NCI-H2029 (cell line): ENCODE measurements at regions not wholly inside any gene's neighbourhood (a gene's known extent, or its start where the extent isn't known, plus 50 kb on each side); places are given as distances from the start of the nearest gene placed in this dataset.

Experiments used
- DNase-seq: peaks from one replicate; lab custom pipeline; 2025; lab: John Stamatoyannopoulos, UW

DNA sequence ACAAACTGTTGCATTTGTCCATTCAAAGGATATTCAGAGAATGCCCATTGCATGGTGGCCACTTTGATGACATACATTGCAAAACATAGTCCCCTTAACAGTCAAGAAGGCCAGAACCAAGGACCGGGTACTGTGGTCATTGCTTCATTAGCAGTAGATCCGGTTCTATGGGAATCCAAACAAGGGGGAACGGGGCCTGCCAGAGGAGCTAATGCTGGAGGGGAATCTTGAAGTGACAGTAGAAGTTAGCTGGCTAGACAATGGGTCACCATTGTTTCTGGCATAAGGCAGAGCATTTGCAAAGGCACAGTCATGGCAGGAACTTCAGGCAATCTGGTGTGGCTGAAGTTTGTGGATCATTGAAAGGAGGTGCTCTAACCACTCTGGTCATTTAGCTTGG lies 279.7 kb downstream of the SS18 start:
- DNase-seq = no peak

DNA sequence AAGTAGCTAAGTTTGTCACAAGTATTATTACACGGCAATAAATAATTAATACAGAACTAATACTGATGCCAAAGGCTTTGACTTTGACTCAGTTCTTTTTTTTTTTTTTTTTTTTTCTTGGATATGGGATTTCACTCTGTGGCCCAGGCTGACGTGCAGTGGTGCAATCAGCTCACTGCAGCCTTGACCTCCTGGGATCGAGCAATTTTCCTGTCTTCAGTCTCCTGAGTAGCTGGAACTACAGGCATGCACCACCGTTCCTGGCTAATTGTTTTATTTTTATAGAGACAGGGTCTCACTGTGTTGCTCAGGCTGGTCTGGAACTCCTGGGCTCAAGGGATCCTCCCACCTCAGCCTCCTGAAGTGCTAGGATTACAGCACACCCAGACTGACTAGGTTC lies 284.5 kb downstream of the SS18 start:
- no peak for DNase-seq

DNA sequence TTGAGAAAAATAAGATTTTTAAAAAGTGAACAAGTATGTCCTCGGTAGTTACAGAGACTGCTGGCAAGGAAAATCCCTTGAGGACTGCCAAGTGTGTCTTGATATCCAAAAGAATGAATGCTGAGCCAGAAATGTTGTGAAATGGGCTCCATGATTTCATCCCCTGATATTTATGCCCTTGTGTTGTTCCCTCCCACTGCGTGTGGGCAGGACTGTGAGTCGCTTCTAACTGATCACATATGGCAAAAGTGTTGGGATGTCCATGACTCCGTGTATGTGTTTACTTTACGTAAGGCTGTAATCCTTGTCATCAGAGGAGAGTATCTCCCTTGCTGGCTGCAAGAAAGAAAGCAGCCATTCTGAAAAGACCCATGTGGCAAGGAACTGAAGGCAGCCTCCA lies 285.1 kb downstream of the SS18 start:
- DNase-seq = no peak

DNA sequence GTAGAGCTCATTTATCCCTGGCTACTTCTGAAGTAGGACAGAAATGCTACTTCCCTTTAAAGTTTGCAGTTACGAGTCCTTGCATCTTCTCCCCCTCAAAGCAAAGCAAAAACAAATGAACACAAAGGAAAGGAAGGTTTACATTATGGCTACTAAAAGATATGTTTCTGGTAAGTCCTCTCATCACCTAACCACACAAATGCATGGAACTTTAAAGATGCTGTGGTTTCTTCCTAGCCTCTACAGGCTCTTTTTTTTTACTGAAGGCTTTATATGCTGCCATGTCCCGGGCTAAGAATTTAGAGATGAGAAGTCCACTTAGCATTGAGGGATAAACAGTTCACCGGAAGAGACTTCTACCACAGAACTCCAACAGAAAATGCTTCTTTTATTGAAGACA lies 291.2 kb downstream of the SS18 start:
- no peak for DNase-seq

DNA sequence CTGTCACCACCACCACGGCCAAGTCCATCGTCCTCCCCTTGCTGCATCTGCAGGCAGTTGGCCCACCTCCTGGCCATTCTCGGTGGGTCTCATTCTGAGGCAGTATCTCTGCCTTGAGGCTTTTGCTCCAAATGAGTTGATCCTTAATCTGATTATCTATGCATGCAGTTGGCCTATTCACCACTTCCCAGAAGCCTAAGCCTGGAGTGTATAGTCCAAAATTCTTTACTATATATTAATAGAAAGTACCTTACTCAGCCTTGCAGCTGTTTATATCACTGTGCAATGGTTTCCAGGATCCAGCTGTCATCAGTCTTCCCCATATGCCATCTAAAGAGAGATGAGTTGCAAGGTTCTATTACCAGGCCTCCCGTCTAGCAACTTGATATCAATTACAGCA lies 292.4 kb downstream of the SS18 start:
- no peak for DNase-seq

DNA sequence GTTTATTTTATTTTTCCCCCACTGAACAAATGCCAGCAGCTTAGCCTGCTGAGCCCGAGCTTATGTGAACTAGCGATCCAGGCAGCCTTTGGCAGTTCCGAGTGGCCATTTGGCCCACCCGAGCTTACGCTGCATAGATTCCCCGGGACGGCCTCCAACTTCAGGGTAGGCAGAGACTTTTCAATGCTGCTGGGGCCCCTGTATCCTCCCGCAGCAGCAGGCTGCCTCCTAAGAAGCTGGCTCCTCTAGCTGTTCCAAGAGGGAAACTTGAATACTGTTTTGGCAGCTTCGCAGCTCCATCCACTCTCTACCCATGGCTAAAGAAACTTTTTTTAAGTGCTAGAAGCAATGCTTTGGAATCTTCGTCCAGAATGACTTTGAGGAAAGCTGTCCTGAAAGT lies 295.2 kb downstream of the SS18 start:
- no peak for DNase-seq

DNA sequence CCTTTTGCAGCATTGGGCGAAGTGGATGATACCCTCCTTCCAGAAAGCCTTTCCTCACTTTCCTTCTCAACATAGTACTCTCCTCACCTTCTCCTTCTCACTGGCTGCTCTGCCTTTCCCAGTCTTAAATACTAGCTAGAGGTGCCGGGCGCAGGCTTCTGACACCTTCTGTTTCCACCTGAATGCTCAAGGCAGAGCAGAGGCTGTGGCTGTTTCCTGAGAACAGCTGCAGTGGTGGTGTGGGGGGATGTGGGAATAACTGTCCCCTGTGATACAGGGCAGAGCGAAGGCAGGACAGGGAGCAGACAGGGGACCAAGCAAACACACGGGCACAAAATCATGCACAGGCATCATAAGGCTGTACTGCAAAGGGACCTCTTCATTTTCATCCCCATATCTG lies 303.1 kb downstream of the SS18 start:
- DNase-seq = no peak

DNA sequence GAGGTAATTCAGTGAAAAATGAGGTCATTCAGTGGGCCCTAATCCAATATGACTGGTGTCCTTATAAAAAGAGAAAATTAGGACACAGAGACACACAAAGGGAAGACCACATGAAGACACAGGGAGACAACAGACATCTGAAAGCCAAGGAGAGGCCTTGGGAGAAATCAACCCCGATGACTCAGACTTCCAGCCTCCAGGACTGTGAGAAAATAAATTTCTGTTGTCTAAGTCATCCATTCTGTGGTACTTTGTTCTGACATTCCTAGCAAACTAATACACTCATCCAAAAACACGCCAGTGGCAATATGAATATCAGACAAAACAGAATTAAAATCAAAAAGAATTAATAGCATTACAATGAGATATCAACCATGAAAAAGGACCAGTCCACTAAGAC lies 303.7 kb downstream of the SS18 start:
- no peak for DNase-seq

DNA sequence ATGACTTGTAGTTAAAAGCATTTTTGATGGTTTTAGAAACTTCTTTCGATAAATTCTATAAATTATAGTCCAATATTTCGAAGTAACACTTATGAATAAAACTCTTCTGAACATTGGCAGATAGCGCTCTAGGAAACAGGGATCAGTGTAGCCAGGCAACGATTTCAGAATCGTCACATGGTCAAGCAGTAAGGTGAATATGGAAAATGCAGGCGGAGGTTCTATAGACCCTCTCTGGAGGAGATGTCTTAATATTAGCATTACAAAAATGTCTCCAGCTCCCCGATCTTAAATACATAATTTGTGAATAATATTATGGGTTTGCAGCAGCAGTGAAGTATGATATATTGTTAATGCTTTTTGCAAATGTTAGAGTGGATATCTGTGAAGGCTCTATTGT lies 310.3 kb downstream of the SS18 start:
- no peak for DNase-seq

DNA sequence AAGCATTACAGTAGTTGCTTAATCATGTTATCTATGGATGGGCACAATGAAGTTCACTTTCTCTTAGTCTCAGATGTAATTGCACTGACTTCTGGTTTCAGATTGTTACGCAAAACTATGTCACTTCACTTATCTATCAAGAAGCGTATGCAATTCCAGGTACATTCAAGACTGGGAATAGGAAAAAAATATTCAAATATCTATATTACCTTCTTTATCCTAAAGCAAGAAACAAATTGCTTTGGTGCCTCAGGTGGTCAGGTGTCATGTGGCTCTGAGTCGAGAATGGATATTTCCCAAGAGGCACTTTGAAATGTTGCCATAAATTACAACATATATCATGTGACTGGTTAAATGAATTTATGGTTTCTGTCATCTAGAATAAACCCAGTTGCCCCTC lies 318.6 kb downstream of the SS18 start:
- no peak for DNase-seq

DNA sequence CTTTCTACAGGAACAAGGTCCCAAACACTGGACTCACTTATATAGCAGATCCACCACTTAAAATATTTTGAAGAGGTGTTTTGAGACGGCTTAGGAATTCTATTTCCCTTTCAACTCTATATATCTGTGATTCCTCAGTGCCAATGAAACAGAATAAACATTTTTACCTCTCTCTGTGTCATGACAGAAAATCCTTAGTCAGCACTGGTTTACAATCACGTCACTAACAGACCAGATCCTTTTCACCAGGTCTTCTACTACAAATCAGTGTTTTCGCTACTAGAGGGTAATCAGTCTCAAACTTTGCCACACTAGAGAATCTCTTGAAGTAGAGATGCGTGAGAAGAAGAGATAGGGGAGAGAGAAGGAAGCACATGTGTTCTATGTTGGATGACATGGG lies 325.6 kb downstream of the SS18 start:
- no peak for DNase-seq

DNA sequence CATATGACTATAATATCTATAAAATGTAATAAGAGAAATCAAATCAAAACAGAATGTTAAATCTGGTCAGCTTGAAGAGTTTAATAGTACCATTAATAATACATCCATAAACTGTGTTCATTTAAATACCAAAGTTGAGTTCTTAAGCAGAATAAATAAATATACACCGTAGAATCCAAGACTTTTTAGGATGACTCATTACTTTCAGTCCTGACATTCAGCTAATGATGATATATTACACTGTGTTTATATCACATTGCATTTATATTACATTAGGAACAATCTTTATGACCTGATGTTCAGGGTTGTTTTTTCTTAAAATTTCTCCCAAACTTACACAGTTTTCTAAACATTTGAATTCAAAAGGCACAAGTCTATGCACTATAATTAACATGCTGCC lies 331.3 kb downstream of the SS18 start:
- DNase-seq = no peak

DNA sequence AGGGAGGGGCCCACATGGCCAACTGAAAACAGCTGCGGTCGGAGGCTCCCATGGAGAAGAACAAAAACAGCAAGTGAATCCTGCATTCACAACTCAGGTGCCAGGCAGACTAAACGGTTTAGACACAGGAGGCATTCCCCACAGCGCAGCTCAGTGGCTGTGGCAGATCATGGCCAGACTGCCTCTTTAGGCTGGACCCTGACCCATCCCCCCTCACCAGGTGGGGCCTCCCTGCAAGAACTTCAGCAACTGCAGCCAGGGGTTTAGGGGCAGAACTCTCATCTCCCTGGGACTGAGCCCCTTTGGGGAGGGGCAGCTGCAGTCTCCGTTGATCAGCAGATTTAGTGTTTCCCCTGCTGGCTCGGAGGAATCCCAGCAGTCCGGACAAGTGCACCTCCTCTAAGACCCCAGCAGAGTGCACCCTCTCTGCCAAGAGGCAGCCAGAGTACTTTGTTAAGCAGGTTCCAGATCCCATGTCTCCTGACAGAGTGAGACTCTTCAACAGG lies 346.7 kb downstream of the SS18 start:
- DNase-seq = no peak

DNA sequence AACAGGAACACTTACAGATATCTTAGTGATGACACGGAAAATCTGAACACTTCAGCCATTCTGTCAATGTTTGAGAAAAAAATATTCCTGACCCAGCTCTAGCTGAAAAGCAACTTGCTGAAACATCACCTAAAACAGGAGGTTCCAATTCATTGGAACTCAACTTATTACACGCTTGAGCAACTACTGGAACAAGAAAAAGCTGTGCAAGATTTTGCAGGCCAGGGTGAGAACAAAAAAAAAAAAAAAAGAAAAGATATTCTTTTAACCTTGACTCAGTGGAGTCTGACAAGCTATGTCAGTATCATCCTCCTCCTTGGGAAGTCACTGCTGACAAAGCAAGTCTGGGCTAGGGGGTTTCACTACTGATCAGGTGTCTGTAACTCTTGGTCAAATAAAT lies 351.0 kb downstream of the SS18 start:
- DNase-seq = no peak

DNA sequence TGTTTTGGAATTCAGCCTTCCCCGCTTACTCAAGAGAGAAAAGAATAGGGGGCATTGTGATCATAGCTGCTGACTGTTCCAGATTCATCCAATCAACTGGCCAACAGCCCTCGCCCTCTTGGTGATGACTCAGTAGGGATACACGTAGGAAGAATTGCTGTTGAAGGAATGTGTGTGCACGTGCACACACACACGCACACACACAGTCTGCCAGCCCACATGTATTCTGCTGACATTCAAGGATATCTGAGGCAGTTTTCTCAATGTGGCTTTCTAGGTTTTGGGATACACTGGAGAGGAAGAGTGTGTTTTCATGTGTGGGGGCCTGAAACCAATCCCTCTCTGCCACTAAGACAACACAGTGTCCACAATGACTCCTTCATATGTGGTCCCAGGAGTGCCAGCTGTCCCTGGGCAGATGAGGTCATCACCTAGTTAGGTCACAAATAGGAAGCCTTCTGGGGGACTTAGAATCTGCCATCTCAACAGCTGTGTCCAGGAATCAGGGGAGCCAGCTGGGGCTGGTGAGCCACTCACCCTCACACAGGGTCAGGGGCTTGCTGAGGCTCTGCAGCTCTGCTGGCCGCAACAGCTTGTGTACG lies 352.6 kb downstream of the SS18 start:
- no peak for DNase-seq

DNA sequence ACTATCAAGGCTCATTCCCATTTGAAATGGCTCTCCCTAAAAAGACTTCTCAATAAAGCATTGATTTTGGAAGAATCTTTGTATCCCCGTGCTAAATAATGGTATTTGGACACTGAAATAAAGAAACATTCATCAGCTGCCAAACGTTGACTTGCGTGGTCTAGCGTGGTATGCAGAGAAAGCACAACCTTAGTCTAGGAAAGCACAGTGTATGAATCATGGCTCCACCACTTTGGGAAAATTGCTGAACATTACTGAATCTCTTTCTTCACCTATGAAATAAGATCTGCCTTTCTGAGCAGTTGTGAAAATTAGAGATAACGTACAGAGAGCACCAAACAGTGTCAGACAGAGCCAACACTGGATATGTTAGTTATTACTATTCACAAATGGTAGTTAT lies 353.9 kb downstream of the SS18 start:
- no peak for DNase-seq

DNA sequence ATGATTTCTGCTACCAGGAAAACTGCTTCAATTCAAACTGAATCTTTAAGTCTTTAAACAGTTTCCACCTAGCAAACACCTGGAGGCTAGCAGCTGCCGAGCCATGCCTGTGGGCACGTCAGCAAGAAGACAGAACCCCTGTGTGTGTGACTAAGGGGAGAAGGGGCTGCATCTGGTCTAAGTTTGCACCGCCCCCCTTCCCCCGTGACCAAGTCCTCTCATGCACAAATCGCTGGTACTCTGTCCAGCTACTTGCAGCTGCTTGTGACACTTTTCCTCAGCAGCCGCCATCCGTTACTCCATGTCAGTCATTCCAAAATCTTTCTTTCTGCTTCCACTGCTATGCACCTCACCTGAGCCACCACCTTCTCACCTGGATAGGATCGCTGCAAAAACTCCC lies 355.0 kb downstream of the SS18 start:
- no peak for DNase-seq

DNA sequence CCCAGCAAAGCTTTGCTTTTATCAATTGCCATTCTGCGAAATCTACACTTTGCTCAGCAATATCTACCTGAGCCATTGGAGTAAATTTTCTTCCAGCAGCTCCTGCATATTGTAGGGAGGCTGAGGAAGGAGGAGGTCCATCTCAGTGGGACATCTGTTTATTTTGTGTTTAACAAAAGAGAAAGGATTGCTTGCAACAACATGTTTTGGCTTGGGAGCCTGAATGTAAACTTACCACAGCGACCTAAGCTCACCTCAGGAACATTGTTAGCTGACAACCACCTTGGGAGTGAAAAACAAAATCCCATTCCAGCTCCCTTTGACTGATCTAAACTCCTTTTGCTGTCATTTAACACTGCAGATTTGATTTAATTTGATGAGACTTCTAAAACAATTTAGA lies 356.1 kb downstream of the SS18 start:
- DNase-seq = no peak

DNA sequence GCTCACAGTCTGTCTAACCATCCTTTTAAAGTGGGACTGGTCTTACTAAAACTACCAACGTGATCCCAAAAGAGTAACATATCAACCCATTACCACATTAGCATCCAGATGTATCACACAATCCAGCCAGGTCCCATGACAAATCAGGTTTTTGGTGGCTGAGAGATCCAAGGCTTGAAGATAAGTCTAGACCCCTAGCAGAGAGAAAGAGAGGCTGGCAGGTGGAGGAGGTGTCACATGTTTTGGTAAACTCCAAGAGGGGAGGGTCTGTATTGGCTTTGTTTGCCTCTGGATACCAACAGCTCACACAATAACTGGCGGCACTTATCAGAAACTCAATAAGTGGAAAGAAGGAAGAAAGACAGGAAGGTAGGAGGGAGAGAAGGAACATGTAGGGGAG lies 357.6 kb downstream of the SS18 start:
- DNase-seq = no peak

DNA sequence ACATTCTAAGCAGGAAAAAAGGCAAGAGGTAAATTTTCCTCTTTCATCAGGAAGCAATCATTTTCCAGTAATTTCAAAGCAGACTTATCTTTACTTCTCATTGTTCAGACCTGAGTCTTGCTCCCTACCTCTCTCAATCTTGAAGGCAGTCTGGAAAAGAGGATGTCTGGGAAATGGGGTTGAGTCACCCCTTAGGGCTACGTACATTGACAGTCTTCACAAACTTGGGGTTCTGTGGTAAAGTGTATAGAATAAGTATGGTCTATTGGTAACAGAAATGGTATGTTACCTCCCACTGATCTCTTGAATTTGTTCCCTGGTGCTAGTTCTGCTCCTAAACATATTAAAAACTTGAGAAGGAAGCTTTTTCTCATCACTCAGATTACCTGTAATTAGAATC lies 361.3 kb downstream of the SS18 start:
- no peak for DNase-seq

DNA sequence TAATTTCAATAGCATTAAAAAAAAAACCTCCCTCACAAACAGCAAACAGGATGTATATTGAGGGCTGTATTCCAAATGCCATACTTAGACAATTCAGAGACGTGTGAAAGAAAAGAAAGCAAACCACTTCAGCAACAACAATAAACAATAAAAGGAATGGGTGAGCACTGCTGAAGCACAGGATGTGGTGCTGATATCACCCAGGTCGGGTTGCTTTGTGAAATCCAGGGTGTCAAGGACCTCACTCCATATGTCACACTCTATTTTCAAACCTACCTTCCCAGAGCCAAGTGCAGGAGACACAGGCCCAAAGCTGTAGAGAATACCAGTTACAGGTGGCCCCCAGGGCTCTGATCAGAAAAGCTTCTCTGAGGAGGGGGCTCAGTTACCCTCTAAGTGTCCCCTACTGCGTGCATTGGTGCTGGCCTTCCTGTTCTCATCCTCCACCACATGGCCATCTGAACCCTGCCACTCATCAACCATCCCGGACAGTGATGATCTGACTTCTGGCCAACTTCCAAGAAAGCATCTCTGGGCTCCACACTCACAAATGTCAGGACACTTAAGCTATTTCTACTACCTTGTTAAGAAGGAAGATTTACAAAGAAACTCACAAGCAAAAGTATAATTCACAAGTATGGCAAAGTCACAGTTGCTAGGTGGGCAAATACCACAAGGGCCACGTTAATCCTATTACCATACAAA lies 363.0 kb downstream of the SS18 start:
- DNase-seq = peak; percentile 22

DNA sequence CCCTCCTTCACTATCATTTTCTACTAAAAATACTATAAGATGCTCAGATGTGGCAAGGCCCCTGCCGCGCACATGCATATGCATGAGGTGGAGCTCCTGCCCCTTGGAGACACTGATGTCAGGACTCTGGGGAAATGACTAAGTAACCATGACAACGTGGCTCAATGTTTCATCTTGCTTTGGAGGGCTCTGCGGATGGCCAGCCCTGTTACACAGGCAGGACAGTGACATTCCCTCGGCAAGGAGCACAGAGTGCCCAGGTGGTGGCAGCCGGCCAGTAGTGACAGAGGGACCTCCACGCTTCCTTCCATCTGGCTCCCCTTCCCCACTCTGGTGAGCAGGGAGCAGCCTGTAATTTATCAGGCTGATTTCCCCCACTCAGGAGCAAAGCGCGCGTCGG lies 364.1 kb downstream of the SS18 start:
- DNase-seq = no peak

DNA sequence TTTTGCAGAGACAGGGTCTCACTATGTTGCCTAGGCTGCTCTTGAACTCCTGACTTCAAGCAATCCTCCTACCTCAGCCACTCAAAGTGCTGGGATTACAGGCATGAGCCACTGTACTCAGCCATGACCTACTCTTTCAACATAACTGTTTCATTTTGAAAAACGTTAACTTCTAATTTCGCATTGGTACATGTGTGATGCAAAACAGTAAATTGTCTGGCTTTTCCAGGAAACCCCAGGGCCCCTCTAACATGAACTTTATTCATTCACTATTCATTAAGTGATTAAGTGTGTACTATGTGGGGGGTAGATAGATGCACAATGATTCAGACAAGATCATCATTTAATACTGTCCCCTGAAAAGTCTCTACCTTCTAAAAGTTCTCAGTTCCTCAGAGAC lies 364.9 kb downstream of the SS18 start:
- DNase-seq = no peak

DNA sequence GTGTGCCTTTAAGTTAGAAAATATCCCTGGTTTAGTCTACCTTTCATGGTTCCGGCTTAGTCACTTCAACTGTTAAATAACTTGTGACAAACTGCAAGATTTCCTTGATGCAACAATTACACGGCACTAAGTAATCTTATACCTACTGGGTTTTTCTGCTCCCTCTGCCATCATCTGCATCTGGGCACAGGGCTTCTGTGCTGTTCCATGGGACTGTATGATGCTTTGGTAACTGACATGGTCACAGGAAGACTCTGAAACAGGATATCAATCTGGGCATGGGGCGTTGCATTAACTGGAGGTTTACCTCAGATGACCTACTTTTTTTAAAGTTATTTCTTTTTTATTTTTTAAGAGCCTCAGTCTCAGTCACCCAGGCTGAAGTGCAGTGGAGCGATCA lies 365.4 kb downstream of the SS18 start:
- DNase-seq = no peak
